NCI-H1436 treated with DMSO at 0.1 percent for 48 hours (cell line): ENCODE measurements at regions not wholly inside any gene's neighbourhood (a gene's known extent, or its start where the extent isn't known, plus 50 kb on each side); places are given as distances from the start of the nearest gene placed in this dataset.
"Not testable (repeated sequence)": the region's sequence is repeated elsewhere in the genome, so short reads cannot be mapped to it uniquely, and the experiment has no call there.

Experiments
- DNase-seq: peaks from one replicate; lab custom pipeline; 2025; lab: John Stamatoyannopoulos, UW

DNA sequence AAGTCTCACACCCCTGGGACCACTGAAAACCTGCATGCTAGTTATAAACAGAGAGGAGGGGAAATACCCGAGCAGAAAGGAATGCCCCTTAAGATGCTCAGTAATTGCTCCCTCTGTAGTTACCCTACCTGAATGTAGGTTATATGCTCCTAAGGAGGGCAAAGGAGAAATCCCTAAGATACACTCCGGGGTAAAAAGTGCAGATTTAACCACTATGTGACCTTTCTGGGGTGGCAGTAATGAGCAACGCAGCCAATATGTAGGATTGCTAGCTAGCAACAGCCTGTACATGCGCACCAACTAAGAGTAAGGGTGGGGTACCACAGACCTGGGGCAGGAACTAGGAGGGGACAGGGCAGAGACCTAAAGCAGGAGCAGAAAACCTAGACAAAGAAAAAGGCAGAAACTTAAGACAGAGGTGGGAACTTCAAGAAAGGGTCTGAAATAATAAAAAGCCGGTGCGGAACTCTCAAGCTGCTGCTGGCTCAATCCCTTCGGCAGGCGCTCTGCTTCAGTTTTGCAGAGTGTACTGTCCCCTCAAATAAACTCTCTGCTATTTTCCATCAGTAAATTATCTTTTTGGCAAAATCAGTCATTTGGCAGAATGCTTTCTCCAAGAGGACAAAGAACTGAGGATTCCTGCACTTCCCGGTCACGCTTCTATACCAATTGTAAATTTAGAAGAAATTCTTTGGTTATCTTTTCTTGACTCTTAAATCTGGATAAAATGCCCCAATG lies 823.8 kb downstream of the CDH11 start:
- no peak for DNase-seq

DNA sequence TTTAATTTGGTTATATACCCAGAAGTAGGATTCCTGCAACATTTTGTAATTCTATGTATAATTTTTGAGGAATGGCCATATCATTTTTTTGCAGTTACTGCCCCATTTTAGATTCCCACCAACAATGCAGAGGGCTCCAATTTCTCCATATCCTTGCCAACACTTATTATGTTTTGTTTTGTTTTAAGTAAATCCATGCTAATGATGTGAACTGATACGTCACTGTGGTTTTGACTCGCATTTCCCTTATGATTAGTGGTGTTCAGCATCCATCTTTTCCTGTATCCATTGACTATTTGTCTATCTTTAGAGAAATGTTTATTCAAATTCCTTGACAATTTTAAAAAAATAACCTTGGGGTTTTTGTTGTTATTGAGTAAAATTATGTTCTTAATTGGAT lies 826.4 kb downstream of the CDH11 start:
- no peak for DNase-seq

- no peak for DNase-seq
These were observed 828.9 kb downstream of the CDH11 start for GRCh38 chr16:64292953-64293352.

- no peak for DNase-seq
These were observed 829.7 kb downstream of the CDH11 start for GRCh38 chr16:64292161-64292560.

GRCh38 chr16:64290461-64290860 lies 831.4 kb downstream of the CDH11 start:
- DNase-seq, result no peak

DNA sequence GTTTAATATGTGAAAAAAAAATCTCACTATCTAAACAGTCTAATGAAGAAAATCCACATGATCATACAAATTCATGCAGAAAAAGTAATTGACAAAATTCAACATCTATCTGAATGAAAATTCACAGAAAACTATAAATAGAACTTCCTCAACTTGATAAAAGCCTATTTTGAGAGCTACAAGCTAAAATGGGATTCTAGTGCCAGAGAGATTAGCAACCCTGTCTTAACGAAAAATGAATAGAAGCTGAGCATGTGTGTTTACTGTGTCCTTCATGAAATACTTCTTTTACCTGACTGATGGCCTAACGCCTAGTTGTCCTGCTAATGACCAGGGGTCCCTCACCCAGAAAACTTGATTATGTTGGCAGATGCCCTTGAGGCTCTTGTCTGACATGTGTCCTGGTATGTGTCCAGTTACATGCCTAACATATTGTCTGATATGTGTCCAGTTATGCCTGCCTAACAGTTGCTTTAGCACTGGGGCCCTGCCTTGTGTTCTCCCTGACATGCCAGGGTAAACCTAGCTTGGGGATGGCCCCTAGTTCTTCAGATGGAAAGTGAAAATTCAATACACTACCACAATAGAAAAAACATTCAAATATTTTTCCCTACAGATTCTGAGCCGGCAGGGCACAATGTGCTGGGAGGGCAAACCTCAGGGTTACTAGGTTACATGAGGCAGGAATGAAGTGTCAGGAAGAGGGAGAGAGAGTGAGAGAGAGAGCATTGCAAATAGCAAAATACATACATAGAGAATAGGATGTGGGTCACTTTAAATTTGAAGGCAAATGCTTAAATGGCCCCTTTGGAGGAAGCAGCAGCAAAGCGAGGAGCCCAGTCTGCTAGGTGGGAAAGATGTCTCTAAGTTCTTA lies 834.0 kb downstream of the CDH11 start:
- no peak for DNase-seq

DNA sequence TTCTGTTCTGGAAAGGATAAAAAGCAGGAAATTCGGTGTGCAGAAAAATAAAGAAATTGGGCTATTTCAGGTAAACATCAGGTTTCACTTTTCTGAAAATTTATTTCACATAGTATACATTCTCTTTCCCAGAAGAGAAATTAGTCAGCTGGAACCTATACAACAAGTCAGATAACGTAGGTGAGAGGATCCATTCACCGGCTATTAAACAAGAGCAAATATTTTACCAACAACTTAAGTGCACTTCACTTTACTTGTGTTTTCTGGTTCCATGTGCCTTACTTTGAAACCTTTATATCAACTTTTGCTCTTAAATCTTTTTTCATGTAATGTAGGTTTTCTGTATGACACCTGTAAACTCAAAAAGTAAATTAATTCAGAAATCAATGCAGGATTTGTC lies 839.7 kb downstream of the CDH11 start:
- DNase-seq, result no peak

DNA sequence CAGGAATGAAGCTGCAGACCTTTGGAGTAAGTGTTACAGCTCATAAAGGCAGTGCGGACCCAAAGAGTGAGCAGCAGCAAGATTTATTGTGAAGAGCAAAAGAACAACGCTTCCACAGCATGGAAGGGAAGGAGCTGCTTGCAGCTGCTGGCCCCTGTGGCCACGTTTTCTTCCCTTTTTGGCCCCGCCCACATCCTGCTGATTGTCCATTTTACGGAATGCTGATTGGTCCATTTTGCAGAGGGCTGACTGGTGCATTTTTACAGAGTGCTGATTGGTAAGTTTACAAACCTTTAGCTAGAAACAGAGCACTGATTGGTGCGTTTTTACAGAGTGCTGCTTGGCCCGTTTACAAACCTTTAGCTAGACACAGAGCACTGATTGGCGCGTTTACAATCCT lies 841.5 kb downstream of the CDH11 start:
- DNase-seq, result no peak

DNA sequence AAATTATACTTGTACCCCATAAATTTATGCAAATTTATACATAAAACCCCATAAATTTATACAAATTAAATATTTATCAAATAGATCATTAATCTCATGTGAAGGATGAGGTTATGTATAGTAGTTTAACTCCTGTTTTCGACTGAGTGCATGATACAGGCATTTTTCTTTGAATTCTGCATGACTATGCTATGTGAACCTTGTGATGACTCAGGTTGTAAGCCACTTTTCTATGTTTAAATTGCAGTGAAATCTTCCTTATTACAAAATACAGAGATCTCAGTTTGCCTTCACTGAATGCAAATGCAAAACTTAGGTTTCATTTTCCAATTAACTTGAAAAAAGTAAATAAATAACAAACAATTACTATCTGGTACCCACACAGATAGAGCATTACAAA lies 843.7 kb downstream of the CDH11 start:
- no peak for DNase-seq

- DNase-seq, result no peak
These were observed 845.2 kb downstream of the CDH11 start for GRCh38 chr16:64276646-64277045.

GRCh38 chr16:64272028-64272427 lies 849.8 kb downstream of the CDH11 start:
- no peak for DNase-seq

DNA sequence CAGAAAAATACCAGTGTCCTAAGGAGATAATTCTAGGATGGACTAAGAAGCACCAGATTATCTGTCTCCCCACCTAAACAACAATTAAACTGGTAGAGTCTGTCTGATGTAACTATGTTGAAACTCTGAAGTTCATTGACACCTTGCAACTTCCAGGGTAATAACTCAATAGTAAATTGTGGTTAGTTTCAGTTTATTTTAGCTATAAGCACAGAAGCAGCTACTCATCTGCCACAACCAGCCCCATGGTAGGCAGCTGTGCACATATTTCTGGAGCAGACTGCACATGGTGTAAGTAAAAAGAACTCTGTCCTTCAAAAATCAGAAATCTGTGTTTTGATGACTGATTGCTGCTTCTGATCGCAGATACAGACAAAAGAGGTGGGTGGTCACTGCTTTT lies 852.1 kb downstream of the CDH11 start:
- DNase-seq, result no peak

DNA sequence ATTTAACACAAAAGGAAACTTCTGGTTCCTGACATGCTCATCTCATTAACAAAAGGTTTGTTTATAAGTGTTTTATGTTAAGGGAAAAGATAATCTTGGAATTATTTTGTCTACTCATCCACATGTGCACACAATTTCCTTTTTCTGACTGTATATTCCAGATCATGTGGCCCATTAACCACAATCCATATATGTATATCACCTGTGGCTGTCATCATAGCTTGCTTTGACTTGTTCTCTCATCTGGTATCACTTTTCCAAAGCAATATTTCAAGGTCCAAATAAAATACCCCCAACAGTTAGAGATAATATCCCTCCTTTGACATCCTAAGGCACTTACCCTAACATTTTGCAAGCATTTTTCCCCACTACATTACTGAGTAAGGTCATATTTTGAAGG lies 856.1 kb downstream of the CDH11 start:
- DNase-seq, result no peak

DNA sequence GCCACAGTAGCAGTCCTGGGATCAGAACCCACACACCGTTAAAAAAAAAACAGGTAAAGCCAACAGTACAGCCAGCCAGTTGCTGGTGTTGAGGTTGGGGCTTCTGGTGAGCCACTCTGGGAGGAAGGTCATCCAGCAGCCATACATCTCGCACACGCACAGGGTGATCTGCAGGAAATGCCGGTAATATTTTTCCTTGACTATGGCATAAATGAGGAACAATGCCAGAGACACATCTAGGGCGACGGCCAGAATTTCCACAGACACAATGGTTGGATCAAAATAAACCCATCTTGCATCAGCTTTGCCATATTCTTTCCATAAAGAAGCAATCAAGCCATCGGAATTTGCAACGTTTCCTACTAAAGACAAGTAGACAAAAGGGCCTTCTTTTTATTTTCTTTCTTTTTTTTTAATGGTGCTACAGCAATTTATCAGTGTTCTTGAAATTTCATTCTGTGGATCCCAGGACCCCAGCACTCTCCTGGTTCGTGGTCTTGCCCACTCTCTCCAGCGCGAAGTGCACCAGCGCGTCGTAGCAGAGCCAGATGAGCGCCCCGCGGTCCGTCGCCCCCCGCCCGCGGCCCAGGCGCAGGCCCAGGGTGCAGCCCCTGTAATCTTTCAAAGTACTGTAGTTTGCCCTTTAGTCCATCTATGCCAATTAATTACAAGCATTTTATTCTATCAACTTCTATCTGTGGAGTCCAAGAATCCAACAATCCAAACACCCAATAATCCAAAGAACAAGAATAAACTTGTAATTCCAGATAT lies 861.0 kb downstream of the CDH11 start:
- not testable (repeated sequence) for DNase-seq

DNA sequence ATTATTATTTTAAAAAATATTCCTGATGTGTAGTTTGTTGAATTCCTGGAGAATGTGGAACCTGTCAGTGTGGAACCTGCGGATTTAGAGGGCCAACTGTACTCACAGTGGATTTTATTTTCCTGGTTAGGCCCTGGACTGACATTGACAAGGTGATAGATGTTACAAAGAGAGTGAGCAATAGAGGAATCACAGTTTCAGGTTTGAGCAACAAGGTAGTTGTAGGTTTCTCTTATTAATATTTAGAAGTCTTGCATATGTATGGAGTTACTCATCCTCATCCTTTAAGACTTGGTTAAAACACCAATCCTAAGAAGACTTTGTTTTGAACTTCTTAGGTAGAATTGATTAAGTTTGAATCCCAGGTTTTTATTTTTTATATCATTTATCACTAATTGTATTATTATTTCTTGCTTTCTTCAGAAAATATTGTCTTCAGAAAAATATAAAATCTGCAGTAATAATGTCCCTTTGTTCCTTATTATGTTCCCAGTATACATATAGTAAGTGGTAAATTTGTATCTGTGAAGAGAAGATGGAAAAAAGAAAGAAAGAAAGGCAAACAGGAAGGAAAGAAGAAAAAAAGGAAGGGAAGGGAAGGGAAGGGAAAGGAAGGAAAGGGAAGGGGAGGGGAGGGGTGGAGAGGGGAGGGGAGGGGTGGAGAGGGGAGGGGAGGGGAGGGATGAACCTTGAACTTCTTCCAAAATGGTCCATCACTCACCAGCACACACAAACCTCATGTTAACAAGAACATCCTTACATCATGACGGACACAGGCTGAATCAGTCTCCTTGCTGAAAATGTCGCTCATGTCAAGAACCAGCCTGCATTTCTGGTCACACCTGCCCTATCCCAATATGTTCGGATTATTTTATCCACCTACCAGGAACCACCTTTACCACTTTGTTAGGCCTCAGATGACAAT lies 867.2 kb downstream of the CDH11 start:
- DNase-seq, result no peak

DNA sequence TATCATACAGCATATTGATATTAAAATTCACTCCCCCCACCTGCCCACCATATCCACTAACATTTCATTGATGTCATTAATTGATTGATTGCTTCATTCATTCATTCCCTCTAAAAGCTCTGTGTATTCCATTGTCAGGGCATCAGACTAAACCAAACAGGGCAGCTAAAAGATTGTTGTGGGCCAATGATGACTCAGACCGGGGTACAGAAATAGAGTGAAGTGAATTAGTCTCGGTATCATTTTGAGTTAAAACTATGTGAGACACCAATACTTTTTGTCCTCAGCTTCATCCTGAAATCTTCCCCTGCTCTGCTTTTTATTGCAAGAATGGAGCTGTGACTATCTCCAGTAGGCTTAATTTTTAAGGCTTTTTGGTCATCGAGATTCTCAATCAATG lies 868.3 kb downstream of the CDH11 start:
- no peak for DNase-seq

DNA sequence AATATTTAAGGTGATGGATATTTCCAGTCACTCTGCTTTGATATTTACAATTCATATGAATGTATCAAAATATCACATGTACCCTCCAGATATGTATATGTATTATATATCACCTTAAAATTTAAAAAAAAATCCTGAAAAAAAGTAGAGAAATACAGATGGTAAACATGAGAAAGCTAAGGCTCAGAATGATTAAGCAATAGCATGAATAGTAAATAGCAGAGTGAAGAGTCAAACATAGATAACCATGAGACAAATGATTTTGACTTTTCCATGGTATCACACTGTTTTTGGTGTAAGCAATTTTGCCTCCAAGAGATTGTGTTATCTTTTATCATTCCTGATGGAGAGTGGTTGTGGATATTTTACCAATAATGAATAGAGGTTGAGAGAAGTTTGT lies 868.8 kb downstream of the CDH11 start:
- DNase-seq, result no peak

DNA sequence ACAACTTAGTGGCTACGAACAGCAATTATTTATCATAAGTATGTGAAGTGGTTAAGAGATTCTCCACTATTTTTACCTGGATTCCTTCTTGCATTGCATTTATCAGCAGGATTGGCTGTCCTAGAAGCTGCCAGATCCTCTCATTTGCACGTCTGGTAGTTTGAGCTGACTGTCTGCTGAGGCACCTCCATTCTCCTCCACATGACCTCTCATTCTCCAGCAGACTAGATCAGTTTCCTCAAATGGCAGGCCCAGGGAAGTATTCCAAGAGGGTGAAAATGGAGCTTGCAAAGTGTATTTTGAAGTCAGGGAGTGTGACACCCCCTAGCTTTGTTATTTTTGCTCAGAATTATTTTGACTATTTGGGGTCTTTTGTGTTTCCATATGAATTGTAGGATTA lies 870.1 kb downstream of the CDH11 start:
- DNase-seq, result no peak

DNA sequence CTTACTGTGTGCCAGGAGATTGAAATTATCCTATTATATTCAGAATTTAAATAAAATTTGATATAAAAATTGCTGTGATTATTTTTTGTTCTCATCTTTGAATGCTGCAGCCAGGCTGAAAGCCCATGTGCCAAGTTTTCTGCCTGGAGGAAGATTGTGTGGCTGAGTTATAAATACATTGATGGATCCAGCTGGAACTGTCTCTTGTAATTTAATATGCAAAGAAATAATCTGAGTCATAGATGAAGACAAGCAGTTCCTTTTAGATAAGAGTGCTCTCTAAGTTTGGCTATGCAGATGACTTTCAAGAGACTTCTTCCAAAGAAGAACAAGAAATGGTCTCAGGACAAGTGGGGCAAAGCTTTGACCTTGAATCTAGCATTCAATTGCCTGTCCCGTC lies 871.0 kb downstream of the CDH11 start:
- DNase-seq, result no peak

GRCh38 chr16:64242492-64242891 lies 879.4 kb downstream of the CDH11 start:
- no peak for DNase-seq

GRCh38 chr16:64240586-64240985 lies 881.3 kb downstream of the CDH11 start:
- no peak for DNase-seq

GRCh38 chr16:64238571-64238970 lies 883.3 kb downstream of the CDH11 start:
- DNase-seq, result no peak
